ENCODE measurements at regions not wholly inside any gene's neighbourhood (a gene's known extent, or its start where the extent isn't known, plus 50 kb on each side); places are given as distances from the start of the nearest gene placed in this dataset.

DNA sequence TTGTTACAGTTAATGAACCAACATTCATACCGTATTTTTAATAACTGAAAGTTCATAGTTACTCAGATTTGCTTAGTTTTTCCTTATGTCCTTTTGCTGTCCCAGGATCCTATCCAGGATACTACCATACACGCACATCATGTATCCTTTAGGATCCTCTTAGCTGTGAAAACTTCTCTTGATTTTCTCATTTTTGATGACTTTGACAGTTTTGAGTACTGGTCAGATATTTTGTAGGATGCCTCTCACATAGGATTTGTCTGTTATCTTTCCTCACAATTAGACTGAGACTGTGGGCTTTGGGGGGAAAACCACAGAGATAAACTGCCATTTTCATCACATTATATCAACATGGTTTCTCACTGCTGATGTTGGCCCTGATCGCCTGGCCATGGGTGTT lies 491.3 kb upstream of the TRPC7 start:
- TF ChIP-seq, protein P1, sequence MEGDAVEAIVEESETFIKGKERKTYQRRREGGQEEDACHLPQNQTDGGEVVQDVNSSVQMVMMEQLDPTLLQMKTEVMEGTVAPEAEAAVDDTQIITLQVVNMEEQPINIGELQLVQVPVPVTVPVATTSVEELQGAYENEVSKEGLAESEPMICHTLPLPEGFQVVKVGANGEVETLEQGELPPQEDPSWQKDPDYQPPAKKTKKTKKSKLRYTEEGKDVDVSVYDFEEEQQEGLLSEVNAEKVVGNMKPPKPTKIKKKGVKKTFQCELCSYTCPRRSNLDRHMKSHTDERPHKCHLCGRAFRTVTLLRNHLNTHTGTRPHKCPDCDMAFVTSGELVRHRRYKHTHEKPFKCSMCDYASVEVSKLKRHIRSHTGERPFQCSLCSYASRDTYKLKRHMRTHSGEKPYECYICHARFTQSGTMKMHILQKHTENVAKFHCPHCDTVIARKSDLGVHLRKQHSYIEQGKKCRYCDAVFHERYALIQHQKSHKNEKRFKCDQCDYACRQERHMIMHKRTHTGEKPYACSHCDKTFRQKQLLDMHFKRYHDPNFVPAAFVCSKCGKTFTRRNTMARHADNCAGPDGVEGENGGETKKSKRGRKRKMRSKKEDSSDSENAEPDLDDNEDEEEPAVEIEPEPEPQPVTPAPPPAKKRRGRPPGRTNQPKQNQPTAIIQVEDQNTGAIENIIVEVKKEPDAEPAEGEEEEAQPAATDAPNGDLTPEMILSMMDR (IDR thresholded peaks at IDR 0.05) = no peak
- TF ChIP-seq POLR2A (IDR thresholded peaks at IDR 0.05; ENCODE audit: low read length) (no peak), FOSL2 (IDR thresholded peaks at IDR 0.05) (no peak), FOSL2 (CRISPR knock-in tag; IDR thresholded peaks at IDR 0.05) (no peak), MAZ (IDR thresholded peaks at IDR 0.05; ENCODE audit: borderline replicate concordance, low read depth, low read length) (no peak), POLR2AphosphoS2 (conservative IDR thresholded peaks at IDR 0.05; ENCODE audit: low read length) (no peak), RAD21 (conservative IDR thresholded peaks at IDR 0.05 in 1 of 2, IDR thresholded peaks at IDR 0.05 in 1 of 2) (no peak), MYC (IDR thresholded peaks at IDR 0.05; ENCODE audit: borderline replicate concordance, low read length) (no peak), NFE2L2 (conservative IDR thresholded peaks at IDR 0.05; ENCODE audit: low read length) (no peak)
- TF ChIP-seq, protein P2, sequence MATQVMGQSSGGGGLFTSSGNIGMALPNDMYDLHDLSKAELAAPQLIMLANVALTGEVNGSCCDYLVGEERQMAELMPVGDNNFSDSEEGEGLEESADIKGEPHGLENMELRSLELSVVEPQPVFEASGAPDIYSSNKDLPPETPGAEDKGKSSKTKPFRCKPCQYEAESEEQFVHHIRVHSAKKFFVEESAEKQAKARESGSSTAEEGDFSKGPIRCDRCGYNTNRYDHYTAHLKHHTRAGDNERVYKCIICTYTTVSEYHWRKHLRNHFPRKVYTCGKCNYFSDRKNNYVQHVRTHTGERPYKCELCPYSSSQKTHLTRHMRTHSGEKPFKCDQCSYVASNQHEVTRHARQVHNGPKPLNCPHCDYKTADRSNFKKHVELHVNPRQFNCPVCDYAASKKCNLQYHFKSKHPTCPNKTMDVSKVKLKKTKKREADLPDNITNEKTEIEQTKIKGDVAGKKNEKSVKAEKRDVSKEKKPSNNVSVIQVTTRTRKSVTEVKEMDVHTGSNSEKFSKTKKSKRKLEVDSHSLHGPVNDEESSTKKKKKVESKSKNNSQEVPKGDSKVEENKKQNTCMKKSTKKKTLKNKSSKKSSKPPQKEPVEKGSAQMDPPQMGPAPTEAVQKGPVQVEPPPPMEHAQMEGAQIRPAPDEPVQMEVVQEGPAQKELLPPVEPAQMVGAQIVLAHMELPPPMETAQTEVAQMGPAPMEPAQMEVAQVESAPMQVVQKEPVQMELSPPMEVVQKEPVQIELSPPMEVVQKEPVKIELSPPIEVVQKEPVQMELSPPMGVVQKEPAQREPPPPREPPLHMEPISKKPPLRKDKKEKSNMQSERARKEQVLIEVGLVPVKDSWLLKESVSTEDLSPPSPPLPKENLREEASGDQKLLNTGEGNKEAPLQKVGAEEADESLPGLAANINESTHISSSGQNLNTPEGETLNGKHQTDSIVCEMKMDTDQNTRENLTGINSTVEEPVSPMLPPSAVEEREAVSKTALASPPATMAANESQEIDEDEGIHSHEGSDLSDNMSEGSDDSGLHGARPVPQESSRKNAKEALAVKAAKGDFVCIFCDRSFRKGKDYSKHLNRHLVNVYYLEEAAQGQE (IDR thresholded peaks at IDR 0.05) = no peak
- TF ChIP-seq, protein P3, sequence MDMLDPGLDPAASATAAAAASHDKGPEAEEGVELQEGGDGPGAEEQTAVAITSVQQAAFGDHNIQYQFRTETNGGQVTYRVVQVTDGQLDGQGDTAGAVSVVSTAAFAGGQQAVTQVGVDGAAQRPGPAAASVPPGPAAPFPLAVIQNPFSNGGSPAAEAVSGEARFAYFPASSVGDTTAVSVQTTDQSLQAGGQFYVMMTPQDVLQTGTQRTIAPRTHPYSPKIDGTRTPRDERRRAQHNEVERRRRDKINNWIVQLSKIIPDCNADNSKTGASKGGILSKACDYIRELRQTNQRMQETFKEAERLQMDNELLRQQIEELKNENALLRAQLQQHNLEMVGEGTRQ (IDR thresholded peaks at IDR 0.05) = no peak

Data from A549 (cell line).